Lower lobe of right lung (tissue), 2 donors: ENCODE measurements at regions not wholly inside any gene's neighbourhood (a gene's known extent, or its start where the extent isn't known, plus 50 kb on each side); places are given as distances from the start of the nearest gene placed in this dataset.
"Not testable (repeated sequence)": the region's sequence is repeated elsewhere in the genome, so short reads cannot be mapped to it uniquely, and the experiment has no call there.

Source experiments
- ATAC-seq, 2 donors: fragments of 200-7000 bp; cut with Tn5 transposase; one replicate each; pipeline ENCODE4 v1.9.1; 2020 to 2022; ENCODE audit warnings: mild to moderate bottlenecking in 2 of 2, moderate library complexity in 2 of 2
- DNase-seq: peaks from one replicate; pipeline ENCODE4 v3.0.0-alpha.2; 2020
- H3K27ac ChIP-seq: fragments of 200-600 bp; one replicate; pipeline ENCODE4 v1.8.0; 2022
- H3K27me3 ChIP-seq: fragments of 200-600 bp; one replicate; pipeline ENCODE4 v1.8.0; 2022; ENCODE audit warnings: low read depth
- H3K36me3 ChIP-seq: fragments of 200-600 bp; one replicate; pipeline ENCODE4 v1.8.0; 2022; ENCODE audit warnings: mild to moderate bottlenecking
- H3K4me1 ChIP-seq: fragments of 200-600 bp; one replicate; pipeline ENCODE4 v1.8.0; 2022
- H3K4me3 ChIP-seq: fragments of 200-600 bp; one replicate; pipeline ENCODE4 v1.8.0; 2022; ENCODE audit warnings: mild to moderate bottlenecking
- H3K9me3 ChIP-seq: fragments of 200-600 bp; one replicate; pipeline ENCODE4 v1.8.0; 2022
- intact Hi-C: fragments of 100-400 bp; cut with DNase I; formaldehyde crosslinking; loops from one replicate; pipeline ENCODE4 v1.11.0; 2022
- TF ChIP-seq, protein P1 (sequence below): fragments of 200-600 bp; IDR thresholded peaks from one replicate; pipeline ENCODE4 v1.8.0; 2022; ENCODE audit warnings: antibody characterized with exemption, mild to moderate bottlenecking
- donor health status: DM: no; HTN: yes; CAD: no; lungs with severe emphysema.

DNA sequence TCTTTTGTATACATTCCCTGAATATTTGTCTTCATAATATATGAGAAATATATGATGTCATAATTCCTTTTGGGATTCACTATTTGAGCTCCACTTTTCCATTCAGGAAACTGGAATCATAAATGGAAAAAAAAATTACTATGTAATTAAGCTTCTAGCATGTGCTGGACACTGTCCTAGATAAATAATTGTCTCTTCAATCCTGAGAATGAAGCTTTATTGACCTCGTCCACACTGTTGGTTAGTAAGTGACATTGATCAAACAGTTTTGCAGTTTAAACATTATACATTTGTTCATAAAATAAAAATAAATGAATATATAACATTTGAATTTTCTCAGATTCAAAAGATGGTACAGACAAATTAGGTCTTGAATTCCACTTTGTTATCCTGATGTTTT, 1691.2 kb downstream of the LRRC4C start:
- no peaks in the 10 kb centered on the region for H3K36me3 ChIP-seq
- H3K9me3 ChIP-seq: no peaks in the 10 kb centered on the region
- DNase-seq: no peak
- TF ChIP-seq, protein P1, sequence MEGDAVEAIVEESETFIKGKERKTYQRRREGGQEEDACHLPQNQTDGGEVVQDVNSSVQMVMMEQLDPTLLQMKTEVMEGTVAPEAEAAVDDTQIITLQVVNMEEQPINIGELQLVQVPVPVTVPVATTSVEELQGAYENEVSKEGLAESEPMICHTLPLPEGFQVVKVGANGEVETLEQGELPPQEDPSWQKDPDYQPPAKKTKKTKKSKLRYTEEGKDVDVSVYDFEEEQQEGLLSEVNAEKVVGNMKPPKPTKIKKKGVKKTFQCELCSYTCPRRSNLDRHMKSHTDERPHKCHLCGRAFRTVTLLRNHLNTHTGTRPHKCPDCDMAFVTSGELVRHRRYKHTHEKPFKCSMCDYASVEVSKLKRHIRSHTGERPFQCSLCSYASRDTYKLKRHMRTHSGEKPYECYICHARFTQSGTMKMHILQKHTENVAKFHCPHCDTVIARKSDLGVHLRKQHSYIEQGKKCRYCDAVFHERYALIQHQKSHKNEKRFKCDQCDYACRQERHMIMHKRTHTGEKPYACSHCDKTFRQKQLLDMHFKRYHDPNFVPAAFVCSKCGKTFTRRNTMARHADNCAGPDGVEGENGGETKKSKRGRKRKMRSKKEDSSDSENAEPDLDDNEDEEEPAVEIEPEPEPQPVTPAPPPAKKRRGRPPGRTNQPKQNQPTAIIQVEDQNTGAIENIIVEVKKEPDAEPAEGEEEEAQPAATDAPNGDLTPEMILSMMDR: no peak
- H3K4me1 ChIP-seq: no peaks in the 10 kb centered on the region
- no peak overlapping the region for H3K27ac ChIP-seq
- H3K27me3 ChIP-seq: no peaks in the 10 kb centered on the region
- no peak overlapping the region for H3K4me3 ChIP-seq
- ATAC-seq: no peak
- intact Hi-C loops: no loop called here

DNA sequence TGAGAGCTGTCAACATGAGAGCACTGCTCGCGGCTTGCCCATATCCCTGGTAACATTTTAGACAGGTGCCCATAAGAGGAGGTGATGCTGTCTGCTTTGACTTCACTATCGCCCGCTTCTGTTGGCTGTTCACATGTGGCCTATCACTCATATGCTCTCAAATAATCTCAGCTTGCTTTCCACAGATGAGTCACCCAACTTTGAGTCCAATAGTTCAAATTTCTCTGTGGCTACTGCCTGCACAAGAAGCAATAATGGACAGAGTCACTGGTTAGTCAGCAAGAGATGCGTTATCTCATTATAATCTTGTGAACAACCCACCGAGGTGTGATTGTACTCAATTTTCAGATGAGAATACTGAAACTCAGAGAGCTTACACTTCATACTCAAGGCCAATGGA, 1714.1 kb downstream of the LRRC4C start:
- DNase-seq: no peak
- Histone ChIP-seq H3K36me3 (no peaks in the 10 kb centered on the region), H3K9me3 (no peaks in the 10 kb centered on the region), H3K4me3 (no peak overlapping the region), H3K27me3 (no peaks in the 10 kb centered on the region), H3K27ac (no peak overlapping the region), H3K4me1 (no peaks in the 10 kb centered on the region)
- no peak for ATAC-seq
- intact Hi-C loops: no loop called here
- TF ChIP-seq, protein P1: no peak

DNA sequence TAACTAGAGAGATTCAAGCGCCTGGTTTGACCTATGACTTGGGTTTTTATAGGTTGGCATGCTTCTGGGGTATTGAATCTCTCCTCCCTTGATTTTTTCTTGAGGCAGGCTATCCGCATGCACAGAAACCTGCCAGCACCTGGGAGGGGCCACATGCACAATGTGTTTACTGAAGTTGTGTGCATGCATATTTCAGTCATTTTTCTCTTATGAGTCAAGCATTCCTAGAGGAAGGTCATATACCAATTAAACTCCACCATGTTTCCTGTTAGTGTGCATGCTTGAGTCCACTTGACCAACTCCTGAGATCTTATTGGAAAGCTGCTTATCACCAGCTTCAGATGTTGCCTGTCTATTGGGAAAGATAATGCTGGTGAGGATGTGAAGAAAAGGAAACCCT, 1718.4 kb downstream of the LRRC4C start:
- no peak for DNase-seq
- no peaks in the 10 kb centered on the region for H3K9me3 ChIP-seq
- no peak for ATAC-seq
- TF ChIP-seq, protein P1: no peak
- H3K36me3 ChIP-seq: no peaks in the 10 kb centered on the region
- intact Hi-C loops: no loop called here
- H3K27me3 ChIP-seq: no peaks in the 10 kb centered on the region
- H3K4me1 ChIP-seq: no peaks in the 10 kb centered on the region
- no peak overlapping the region for H3K27ac ChIP-seq
- no peak overlapping the region for H3K4me3 ChIP-seq

DNA sequence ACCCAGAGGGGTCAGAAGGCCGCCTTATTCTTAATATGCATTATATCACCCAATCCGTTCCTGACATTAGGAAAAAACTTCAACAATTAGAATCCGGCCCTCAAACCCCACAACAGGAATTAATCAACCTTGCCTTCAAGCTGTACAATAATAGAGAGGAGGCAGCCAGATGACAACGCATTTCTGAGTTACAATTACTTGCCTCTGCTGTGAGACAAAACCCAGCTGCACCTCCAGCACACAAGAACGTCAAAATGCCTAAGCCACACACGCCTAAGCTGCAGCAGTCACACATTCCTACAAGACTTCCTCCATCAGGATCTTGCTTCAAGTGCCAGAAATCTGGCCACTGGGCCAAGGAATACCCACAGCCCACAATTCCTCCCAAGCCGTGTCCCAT, 1723.1 kb downstream of the LRRC4C start:
- intact Hi-C loops, DNase-seq, ATAC-seq, H3K4me1 ChIP-seq, H3K27me3 ChIP-seq, H3K4me3 ChIP-seq, H3K27ac ChIP-seq, H3K36me3 ChIP-seq, H3K9me3 ChIP-seq: not testable (repeated sequence)

DNA sequence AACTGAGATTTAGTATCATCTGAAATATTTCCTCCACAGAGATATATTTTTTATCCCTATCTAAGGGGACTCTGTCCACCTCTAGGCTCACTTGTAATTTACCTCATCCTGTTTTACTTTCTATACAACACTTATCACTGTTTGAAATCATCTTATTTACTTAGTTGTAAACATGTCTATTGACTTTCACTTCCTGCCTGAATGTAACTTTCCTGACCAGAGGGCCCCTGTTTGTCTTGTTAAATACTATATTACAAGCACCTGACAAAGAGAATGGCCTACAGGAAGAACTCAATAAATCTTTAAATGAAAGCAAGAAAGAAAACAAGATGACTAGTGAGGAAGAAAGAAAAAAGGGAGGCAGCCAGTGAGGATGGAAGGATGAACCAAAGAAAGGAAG, 1727.5 kb downstream of the LRRC4C start:
- DNase-seq (no peak), ATAC-seq (no peak)
- TF ChIP-seq, protein P1: no peak
- H3K36me3 ChIP-seq: no peaks in the 10 kb centered on the region
- H3K27ac ChIP-seq: no peak overlapping the region
- no peaks in the 10 kb centered on the region for H3K9me3 ChIP-seq
- no peaks in the 10 kb centered on the region for H3K4me1 ChIP-seq
- intact Hi-C loops: no loop called here
- H3K27me3 ChIP-seq: no peaks in the 10 kb centered on the region
- no peak overlapping the region for H3K4me3 ChIP-seq

DNA sequence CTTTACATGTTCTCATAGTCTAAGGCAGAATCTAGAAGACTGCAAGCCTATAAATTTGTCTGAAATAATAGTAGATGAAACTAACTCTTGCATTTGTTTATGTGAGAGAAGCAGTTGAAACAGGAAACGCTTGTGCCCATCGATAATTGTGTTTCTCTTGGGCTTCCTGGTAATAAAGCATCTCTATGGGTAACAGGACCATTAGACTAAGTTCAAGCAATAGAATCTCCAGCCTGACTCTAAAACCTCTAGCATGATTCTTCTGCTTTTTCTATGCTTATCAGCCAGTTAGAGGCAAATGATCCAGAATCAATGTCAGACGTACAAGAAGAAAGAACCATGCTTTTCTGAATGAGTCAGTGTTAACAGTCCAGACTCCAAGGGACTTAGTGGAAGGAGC, 1734.4 kb downstream of the LRRC4C start:
- no peak for ATAC-seq
- Histone ChIP-seq H3K27ac (no peak overlapping the region), H3K36me3 (no peaks in the 10 kb centered on the region), H3K4me3 (no peak overlapping the region), H3K9me3 (no peaks in the 10 kb centered on the region), H3K27me3 (no peaks in the 10 kb centered on the region), H3K4me1 (no peaks in the 10 kb centered on the region)
- intact Hi-C loops: no loop called here
- TF ChIP-seq, protein P1: no peak
- no peak for DNase-seq
